GM23338 (cell line): ENCODE measurements at regions not wholly inside any gene's neighbourhood (a gene's known extent, or its start where the extent isn't known, plus 50 kb on each side); places are given as distances from the start of the nearest gene placed in this dataset.

ENCODE experiments used
- ATAC-seq: fragments of 200-7000 bp; cut with Tn5 transposase; 3 replicates; pipeline ENCODE4 v1.9.1; 2020
- DNase-seq: peaks from one replicate; pipeline ENCODE4 v3.0.0-alpha.2; 2015; ENCODE audit warnings: low spot score
- H2AFZ ChIP-seq: fragments of 200-600 bp; sonication (generic); 2 replicates; pipeline ENCODE4 v1.8.0; 2016; ENCODE audit warnings: antibody characterized with exemption, mild to moderate bottlenecking, moderate library complexity
- H3F3A ChIP-seq: fragments of 200-600 bp; sonication (generic); replicated peaks from 2 replicates; pipeline ENCODE4 v1.8.0; 2017; ENCODE audit warnings: antibody characterized with exemption, mixed run types, low read depth
- H3K27ac ChIP-seq: fragments of 200-600 bp; sonication (generic); 2 replicates; pipeline ENCODE4 v1.6.1; 2016; ENCODE audit warnings: low read depth
- H3K27me3 ChIP-seq: fragments of 200-600 bp; sonication (generic); 2 replicates; pipeline ENCODE4 v1.8.0; 2016; ENCODE audit warnings: mild to moderate bottlenecking, mixed run types, moderate library complexity; ENCODE audit not compliant: insufficient read depth
- H3K36me3 ChIP-seq: fragments of 200-600 bp; sonication (generic); 2 replicates; pipeline ENCODE4 v1.8.0; 2016; ENCODE audit warnings: mild to moderate bottlenecking; ENCODE audit not compliant: insufficient read depth
- H3K4me1 ChIP-seq: fragments of 200-600 bp; sonication (generic); 2 replicates; pipeline ENCODE4 v1.8.0; 2016; ENCODE audit warnings: mild to moderate bottlenecking, moderate library complexity; ENCODE audit not compliant: insufficient read depth
- H3K4me2 ChIP-seq: fragments of 200-600 bp; sonication (generic); 2 replicates; pipeline ENCODE4 v1.7.1; 2017; ENCODE audit warnings: mixed run types
- H3K4me3 ChIP-seq: fragments of 200-600 bp; sonication (generic); 2 replicates; pipeline ENCODE4 v1.6.1; 2016; ENCODE audit warnings: mixed run types
- H3K79me2 ChIP-seq: fragments of 200-600 bp; sonication (generic); replicated peaks from 2 replicates; pipeline ENCODE4 v1.8.0; 2017; ENCODE audit warnings: mild to moderate bottlenecking; ENCODE audit not compliant: insufficient read depth
- H3K9me2 ChIP-seq: fragments of 200-600 bp; sonication (generic); 2 replicates; pipeline ENCODE4 v1.8.0; 2017; ENCODE audit not compliant: insufficient read depth
- H4K20me1 ChIP-seq: fragments of 200-600 bp; sonication (generic); replicated peaks from 2 replicates; pipeline ENCODE4 v1.8.0; 2017; ENCODE audit warnings: mild to moderate bottlenecking; ENCODE audit not compliant: insufficient read depth
- H3K27ac Mint-ChIP-seq: 2 replicates; pipeline ENCODE4 v1.8.0; 2020; ENCODE audit warnings: inconsistent platforms, mild to moderate bottlenecking, moderate library complexity, mixed read lengths
- H3K27me3 Mint-ChIP-seq: 3 replicates; pipeline ENCODE4 v1.8.0; 2022; ENCODE audit warnings: low read depth, mild to moderate bottlenecking, moderate library complexity, mixed read lengths, inconsistent platforms; ENCODE audit not compliant: insufficient read depth, poor library complexity
- H3K36me3 Mint-ChIP-seq: 3 replicates; pipeline ENCODE4 v1.8.0; 2021; ENCODE audit warnings: low read depth, mild to moderate bottlenecking, inconsistent platforms, moderate library complexity, mixed read lengths
- H3K4me1 Mint-ChIP-seq: 3 replicates; pipeline ENCODE4 v1.8.0; 2020; ENCODE audit warnings: mild to moderate bottlenecking, inconsistent platforms, mixed read lengths
- H3K4me3 Mint-ChIP-seq: 3 replicates; pipeline ENCODE4 v1.8.0; 2021; ENCODE audit warnings: moderate library complexity, mild to moderate bottlenecking, inconsistent platforms, mixed read lengths
- H3K9me3 Mint-ChIP-seq: 3 replicates; pipeline ENCODE4 v1.8.0; 2020; ENCODE audit warnings: moderate library complexity, mild to moderate bottlenecking, inconsistent platforms, mixed read lengths
- CREB1 ChIP-seq: fragments of 250-450 bp; sonication (Bioruptor Pico); IDR thresholded peaks from 2 replicates; pipeline ENCODE4 v1.5.0; 2020; ENCODE audit warnings: low read depth, mild to moderate bottlenecking, moderate library complexity
- CTCF ChIP-seq, 2 experiments: fragments of 200-600 bp in 1 of 2; sonication (generic) in 1 of 2; conservative IDR thresholded peaks; 2 replicates each; pipeline versions ENCODE4 v1.5.1 to v1.6.1; 2016 to 2017; ENCODE audit warnings: antibody characterized with exemption in 2 of 2, low read depth in 2 of 2, mild to moderate bottlenecking in 2 of 2, moderate library complexity in 1 of 2
- ETS1 ChIP-seq: IDR thresholded peaks from 2 replicates; pipeline ENCODE4 v1.6.1; 2016; ENCODE audit warnings: antibody characterized with exemption
- EZH2 ChIP-seq: fragments of 200-600 bp; sonication (generic); IDR thresholded peaks from one replicate; pipeline ENCODE4 v1.8.0; 2017; ENCODE audit warnings: antibody characterized with exemption, mild to moderate bottlenecking, low read depth; ENCODE audit not compliant: unreplicated experiment
- EZH2phosphoT487 ChIP-seq: fragments of 200-600 bp; sonication (generic); IDR thresholded peaks from one replicate; pipeline ENCODE4 v1.8.1; 2018; ENCODE audit warnings: antibody characterized with exemption; ENCODE audit not compliant: unreplicated experiment
- JUNB ChIP-seq: IDR thresholded peaks from one replicate; pipeline ENCODE4 v1.6.1; 2016; ENCODE audit warnings: antibody characterized with exemption; ENCODE audit not compliant: unreplicated experiment
- NANOG ChIP-seq: IDR thresholded peaks from 2 replicates; pipeline ENCODE4 v1.6.1; 2016; ENCODE audit warnings: antibody characterized with exemption, borderline replicate concordance
- POLR2AphosphoS5 ChIP-seq: IDR thresholded peaks from 2 replicates; pipeline ENCODE4 v1.6.1; 2016; ENCODE audit warnings: antibody characterized with exemption, low read depth
- REST ChIP-seq: IDR thresholded peaks from one replicate; pipeline ENCODE4 v1.6.1; 2018; ENCODE audit warnings: antibody characterized with exemption; ENCODE audit not compliant: unreplicated experiment
- STAT1 ChIP-seq: IDR thresholded peaks from one replicate; pipeline ENCODE4 v1.6.1; 2016; ENCODE audit warnings: antibody characterized with exemption; ENCODE audit not compliant: unreplicated experiment
- ZNF114 ChIP-seq: fragments of 250-450 bp; sonication (Bioruptor Pico); IDR thresholded peaks from 2 replicates; pipeline ENCODE4 v1.5.0; 2020; ENCODE audit warnings: mild to moderate bottlenecking, moderate library complexity
- ZNF331 ChIP-seq: fragments of 250-450 bp; sonication (Bioruptor Pico); IDR thresholded peaks from 2 replicates; pipeline ENCODE4 v1.5.0; 2020; ENCODE audit warnings: low read depth, mild to moderate bottlenecking, moderate library complexity
- ZNF462 ChIP-seq: fragments of 250-450 bp; sonication (Bioruptor Pico); IDR thresholded peaks from 2 replicates; pipeline ENCODE4 v1.5.0; 2020; ENCODE audit warnings: mild to moderate bottlenecking, moderate library complexity

- H3K4me3 ChIP-seq = no peak overlapping the region
- H3K36me3 Mint-ChIP-seq = no peaks in the 10 kb centered on the region
- no peak overlapping the region for H3K4me3 Mint-ChIP-seq
- DNase-seq (no peak), ATAC-seq (no peak)
- H3K4me2 ChIP-seq = no peak overlapping the region
- no peaks in the 10 kb centered on the region for H3K9me2 ChIP-seq
- no peaks in the 10 kb centered on the region for H3K4me1 ChIP-seq
- H3K4me1 Mint-ChIP-seq = no peaks in the 10 kb centered on the region
- H3K27ac ChIP-seq = no peak overlapping the region
- H3K27me3 Mint-ChIP-seq = no peaks in the 10 kb centered on the region
- H3K36me3 ChIP-seq = no peaks in the 10 kb centered on the region
- no peaks in the 10 kb centered on the region for H4K20me1 ChIP-seq
- no peaks in the 10 kb centered on the region for H3K27me3 ChIP-seq
- no peak overlapping the region for H2AFZ ChIP-seq
- no peaks in the 10 kb centered on the region for H3K9me3 Mint-ChIP-seq
- H3F3A ChIP-seq = no peaks in the 10 kb centered on the region
- TF ChIP-seq ZNF331 (CRISPR knock-in tag) (no peak), NANOG (no peak), ETS1 (no peak), EZH2 (no peak), ZNF114 (CRISPR knock-in tag) (no peak), EZH2phosphoT487 (no peak), CTCF (conservative IDR thresholded peaks at IDR 0.05; ENCODE audit: low read depth in 2 of 2) (no peak), JUNB (no peak), STAT1 (no peak), ZNF462 (CRISPR knock-in tag) (no peak), CREB1 (CRISPR knock-in tag) (no peak), POLR2AphosphoS5 (no peak), REST (no peak)
- H3K27ac Mint-ChIP-seq = no peak overlapping the region
- no peaks in the 10 kb centered on the region for H3K79me2 ChIP-seq
These were observed 1368.2 kb downstream of the FAM181B start for GRCh38 chr11:81365496-81365895.
